Keratinocyte (primary cell): ENCODE measurements at regions not wholly inside any gene's neighbourhood (a gene's known extent, or its start where the extent isn't known, plus 50 kb on each side); places are given as distances from the start of the nearest gene placed in this dataset.

Experiments used
- EZH2 ChIP-seq: IDR thresholded peaks from one replicate; pipeline ENCODE4 v1.6.1; 2012; ENCODE audit warnings: inconsistent platforms, mild to moderate bottlenecking, low read length, moderate library complexity
- TF ChIP-seq, protein P1 (sequence below), 3 experiments: IDR thresholded peaks in 1 of 3; conservative IDR thresholded peaks in 1 of 3; optimal IDR thresholded peaks in 1 of 3; 2 replicates in 2 of 3; 3 replicates in 1 of 3; pipeline versions ENCODE3 to v1.5.1; 2011; ENCODE audit warnings: low read length in 3 of 3, mild to moderate bottlenecking in 3 of 3, moderate library complexity in 2 of 3, control low read depth in 1 of 3, inconsistent platforms in 1 of 3; ENCODE audit not compliant: insufficient read depth in 2 of 3; ENCODE audit errors: extremely low read depth in 1 of 3

DNA sequence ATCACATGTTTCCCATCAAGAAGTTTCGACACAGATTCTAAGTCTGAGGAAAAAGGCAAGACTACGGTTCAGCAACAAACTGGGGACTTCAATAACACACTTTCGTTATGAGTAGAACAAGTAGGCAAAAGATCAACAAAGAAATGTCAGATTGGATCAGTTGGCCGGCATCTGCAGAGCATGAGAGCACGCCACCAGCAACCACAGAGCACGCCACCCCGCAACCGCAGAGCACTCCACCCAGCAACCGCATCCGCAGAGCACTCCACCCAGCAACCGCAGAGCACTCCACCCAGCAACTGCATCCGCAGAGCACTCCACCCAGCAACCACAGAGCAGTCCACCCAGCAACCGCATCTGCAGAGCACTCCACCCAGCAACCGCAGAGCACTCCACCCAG, 89.7 kb upstream of the FAM20C start:
- TF ChIP-seq, protein P1, sequence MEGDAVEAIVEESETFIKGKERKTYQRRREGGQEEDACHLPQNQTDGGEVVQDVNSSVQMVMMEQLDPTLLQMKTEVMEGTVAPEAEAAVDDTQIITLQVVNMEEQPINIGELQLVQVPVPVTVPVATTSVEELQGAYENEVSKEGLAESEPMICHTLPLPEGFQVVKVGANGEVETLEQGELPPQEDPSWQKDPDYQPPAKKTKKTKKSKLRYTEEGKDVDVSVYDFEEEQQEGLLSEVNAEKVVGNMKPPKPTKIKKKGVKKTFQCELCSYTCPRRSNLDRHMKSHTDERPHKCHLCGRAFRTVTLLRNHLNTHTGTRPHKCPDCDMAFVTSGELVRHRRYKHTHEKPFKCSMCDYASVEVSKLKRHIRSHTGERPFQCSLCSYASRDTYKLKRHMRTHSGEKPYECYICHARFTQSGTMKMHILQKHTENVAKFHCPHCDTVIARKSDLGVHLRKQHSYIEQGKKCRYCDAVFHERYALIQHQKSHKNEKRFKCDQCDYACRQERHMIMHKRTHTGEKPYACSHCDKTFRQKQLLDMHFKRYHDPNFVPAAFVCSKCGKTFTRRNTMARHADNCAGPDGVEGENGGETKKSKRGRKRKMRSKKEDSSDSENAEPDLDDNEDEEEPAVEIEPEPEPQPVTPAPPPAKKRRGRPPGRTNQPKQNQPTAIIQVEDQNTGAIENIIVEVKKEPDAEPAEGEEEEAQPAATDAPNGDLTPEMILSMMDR (optimal IDR thresholded peaks at IDR 0.05 in 1 of 3, IDR thresholded peaks at IDR 0.05 in 1 of 3, conservative IDR thresholded peaks at IDR 0.05 in 1 of 3; ENCODE audit: extremely low read depth in 1 of 3, insufficient read depth in 2 of 3, low read length in 3 of 3) = no peak
- no peak for TF ChIP-seq EZH2
